Adrenal gland (tissue), 5 donors: ENCODE measurements at regions not wholly inside any gene's neighbourhood (a gene's known extent, or its start where the extent isn't known, plus 50 kb on each side); places are given as distances from the start of the nearest gene placed in this dataset.

Source experiments
- CTCF ChIP-seq, 6 experiments: fragments of 450-650 bp in 4 of 6; fragments of 200-600 bp in 2 of 6; sonication (generic) in 1 of 6; IDR thresholded peaks; 1 replicate in 5 of 6; 2 replicates in 1 of 6; pipeline versions ENCODE4 v1.5.1 to v1.8.0; 2016 to 2021; ENCODE audit warnings: antibody characterized with exemption in 6 of 6, mild to moderate bottlenecking in 2 of 6, moderate library complexity in 1 of 6
- POLR2A ChIP-seq, 2 donors: fragments of 450-650 bp; IDR thresholded peaks; one replicate each; pipeline ENCODE4 v1.6.1; 2017; ENCODE audit warnings: antibody characterized with exemption in 2 of 2, mild to moderate bottlenecking in 2 of 2, moderate library complexity in 1 of 2
- donor health status: DM: no; HTN: no; CAD: no.

- TF ChIP-seq CTCF (IDR thresholded peaks at IDR 0.05) (no peak), POLR2A (IDR thresholded peaks at IDR 0.05) (no peak)
These were observed 334.7 kb upstream of the CHRM2 start for GRCh38 chr7:136533732-136534131.
